GM23338 (cell line): ENCODE measurements at regions not wholly inside any gene's neighbourhood (a gene's known extent, or its start where the extent isn't known, plus 50 kb on each side); places are given as distances from the start of the nearest gene placed in this dataset.

ENCODE experiments used
- ATAC-seq: fragments of 200-7000 bp; cut with Tn5 transposase; 3 replicates; pipeline ENCODE4 v1.9.1; 2020
- DNase-seq: peaks from one replicate; pipeline ENCODE4 v3.0.0-alpha.2; 2015; ENCODE audit warnings: low spot score
- H2AFZ ChIP-seq: fragments of 200-600 bp; sonication (generic); 2 replicates; pipeline ENCODE4 v1.8.0; 2016; ENCODE audit warnings: antibody characterized with exemption, mild to moderate bottlenecking, moderate library complexity
- H3F3A ChIP-seq: fragments of 200-600 bp; sonication (generic); replicated peaks from 2 replicates; pipeline ENCODE4 v1.8.0; 2017; ENCODE audit warnings: antibody characterized with exemption, mixed run types, low read depth
- H3K27ac ChIP-seq: fragments of 200-600 bp; sonication (generic); 2 replicates; pipeline ENCODE4 v1.6.1; 2016; ENCODE audit warnings: low read depth
- H3K27me3 ChIP-seq: fragments of 200-600 bp; sonication (generic); 2 replicates; pipeline ENCODE4 v1.8.0; 2016; ENCODE audit warnings: mild to moderate bottlenecking, mixed run types, moderate library complexity; ENCODE audit not compliant: insufficient read depth
- H3K36me3 ChIP-seq: fragments of 200-600 bp; sonication (generic); 2 replicates; pipeline ENCODE4 v1.8.0; 2016; ENCODE audit warnings: mild to moderate bottlenecking; ENCODE audit not compliant: insufficient read depth
- H3K4me1 ChIP-seq: fragments of 200-600 bp; sonication (generic); 2 replicates; pipeline ENCODE4 v1.8.0; 2016; ENCODE audit warnings: mild to moderate bottlenecking, moderate library complexity; ENCODE audit not compliant: insufficient read depth
- H3K4me2 ChIP-seq: fragments of 200-600 bp; sonication (generic); 2 replicates; pipeline ENCODE4 v1.7.1; 2017; ENCODE audit warnings: mixed run types
- H3K4me3 ChIP-seq: fragments of 200-600 bp; sonication (generic); 2 replicates; pipeline ENCODE4 v1.6.1; 2016; ENCODE audit warnings: mixed run types
- H3K79me2 ChIP-seq: fragments of 200-600 bp; sonication (generic); replicated peaks from 2 replicates; pipeline ENCODE4 v1.8.0; 2017; ENCODE audit warnings: mild to moderate bottlenecking; ENCODE audit not compliant: insufficient read depth
- H3K9me2 ChIP-seq: fragments of 200-600 bp; sonication (generic); 2 replicates; pipeline ENCODE4 v1.8.0; 2017; ENCODE audit not compliant: insufficient read depth
- H4K20me1 ChIP-seq: fragments of 200-600 bp; sonication (generic); replicated peaks from 2 replicates; pipeline ENCODE4 v1.8.0; 2017; ENCODE audit warnings: mild to moderate bottlenecking; ENCODE audit not compliant: insufficient read depth
- H3K27ac Mint-ChIP-seq: 2 replicates; pipeline ENCODE4 v1.8.0; 2020; ENCODE audit warnings: inconsistent platforms, mild to moderate bottlenecking, moderate library complexity, mixed read lengths
- H3K27me3 Mint-ChIP-seq: 3 replicates; pipeline ENCODE4 v1.8.0; 2022; ENCODE audit warnings: low read depth, mild to moderate bottlenecking, moderate library complexity, mixed read lengths, inconsistent platforms; ENCODE audit not compliant: insufficient read depth, poor library complexity
- H3K36me3 Mint-ChIP-seq: 3 replicates; pipeline ENCODE4 v1.8.0; 2021; ENCODE audit warnings: low read depth, mild to moderate bottlenecking, inconsistent platforms, moderate library complexity, mixed read lengths
- H3K4me1 Mint-ChIP-seq: 3 replicates; pipeline ENCODE4 v1.8.0; 2020; ENCODE audit warnings: mild to moderate bottlenecking, inconsistent platforms, mixed read lengths
- H3K4me3 Mint-ChIP-seq: 3 replicates; pipeline ENCODE4 v1.8.0; 2021; ENCODE audit warnings: moderate library complexity, mild to moderate bottlenecking, inconsistent platforms, mixed read lengths
- H3K9me3 Mint-ChIP-seq: 3 replicates; pipeline ENCODE4 v1.8.0; 2020; ENCODE audit warnings: moderate library complexity, mild to moderate bottlenecking, inconsistent platforms, mixed read lengths
- CREB1 ChIP-seq: fragments of 250-450 bp; sonication (Bioruptor Pico); IDR thresholded peaks from 2 replicates; pipeline ENCODE4 v1.5.0; 2020; ENCODE audit warnings: low read depth, mild to moderate bottlenecking, moderate library complexity
- CTCF ChIP-seq, 2 experiments: fragments of 200-600 bp in 1 of 2; sonication (generic) in 1 of 2; conservative IDR thresholded peaks; 2 replicates each; pipeline versions ENCODE4 v1.5.1 to v1.6.1; 2016 to 2017; ENCODE audit warnings: antibody characterized with exemption in 2 of 2, low read depth in 2 of 2, mild to moderate bottlenecking in 2 of 2, moderate library complexity in 1 of 2
- EZH2 ChIP-seq: fragments of 200-600 bp; sonication (generic); IDR thresholded peaks from one replicate; pipeline ENCODE4 v1.8.0; 2017; ENCODE audit warnings: antibody characterized with exemption, mild to moderate bottlenecking, low read depth; ENCODE audit not compliant: unreplicated experiment
- EZH2phosphoT487 ChIP-seq: fragments of 200-600 bp; sonication (generic); IDR thresholded peaks from one replicate; pipeline ENCODE4 v1.8.1; 2018; ENCODE audit warnings: antibody characterized with exemption; ENCODE audit not compliant: unreplicated experiment
- JUNB ChIP-seq: IDR thresholded peaks from one replicate; pipeline ENCODE4 v1.6.1; 2016; ENCODE audit warnings: antibody characterized with exemption; ENCODE audit not compliant: unreplicated experiment
- NANOG ChIP-seq: IDR thresholded peaks from 2 replicates; pipeline ENCODE4 v1.6.1; 2016; ENCODE audit warnings: antibody characterized with exemption, borderline replicate concordance
- POLR2AphosphoS5 ChIP-seq: IDR thresholded peaks from 2 replicates; pipeline ENCODE4 v1.6.1; 2016; ENCODE audit warnings: antibody characterized with exemption, low read depth
- STAT1 ChIP-seq: IDR thresholded peaks from one replicate; pipeline ENCODE4 v1.6.1; 2016; ENCODE audit warnings: antibody characterized with exemption; ENCODE audit not compliant: unreplicated experiment
- ZNF114 ChIP-seq: fragments of 250-450 bp; sonication (Bioruptor Pico); IDR thresholded peaks from 2 replicates; pipeline ENCODE4 v1.5.0; 2020; ENCODE audit warnings: mild to moderate bottlenecking, moderate library complexity
- ZNF331 ChIP-seq: fragments of 250-450 bp; sonication (Bioruptor Pico); IDR thresholded peaks from 2 replicates; pipeline ENCODE4 v1.5.0; 2020; ENCODE audit warnings: low read depth, mild to moderate bottlenecking, moderate library complexity
- ZNF462 ChIP-seq: fragments of 250-450 bp; sonication (Bioruptor Pico); IDR thresholded peaks from 2 replicates; pipeline ENCODE4 v1.5.0; 2020; ENCODE audit warnings: mild to moderate bottlenecking, moderate library complexity

GRCh38 chr12:92062539-92063493 is 82.8 kb downstream of the BTG1 start:
- Mint-ChIP-seq H3K9me3 (no peaks in the 10 kb centered on the region; the same call in 2 of the 3 replicates), H3K36me3 (no peaks in the 10 kb centered on the region), H3K27ac (peak overlapping the region; percentile 61), H3K27me3 (peaks cover 1% of the 10 kb centered on the region), H3K4me1 (peaks cover 17% of the 10 kb centered on the region), H3K4me3 (no peak overlapping the region)
- Histone ChIP-seq H3K79me2 (no peaks in the 10 kb centered on the region), H3K36me3 (no peaks in the 10 kb centered on the region), H3K9me2 (0 out of 2 replicates have a peak, but pooled peaks cover 11% of the 10 kb centered on the region), H4K20me1 (no peaks in the 10 kb centered on the region), H3K27ac (no peak overlapping the region), H3F3A (no peaks in the 10 kb centered on the region), H2AFZ (no peak overlapping the region), H3K4me1 (peaks cover 8% of the 10 kb centered on the region), H3K4me2 (0 out of 2 replicates have a peak overlapping the region, but pooled peaks have one; percentile 9), H3K27me3 (no peaks in the 10 kb centered on the region), H3K4me3 (no peak overlapping the region)
- TF ChIP-seq POLR2AphosphoS5 (no peak), ZNF331 (CRISPR knock-in tag) (no peak), STAT1 (no peak), JUNB (no peak), CTCF (conservative IDR thresholded peaks at IDR 0.05; ENCODE audit: low read depth in 2 of 2) (no peak)
- no peak for DNase-seq
- peak; percentile 39; the same call in 2 of the 3 replicates for ATAC-seq

GRCh38 chr12:92061061-92061460 is 84.6 kb downstream of the BTG1 start:
- Mint-ChIP-seq H3K4me3 (no peak overlapping the region), H3K27me3 (peaks cover 1% of the 10 kb centered on the region), H3K4me1 (peaks cover 17% of the 10 kb centered on the region), H3K27ac (no peak overlapping the region), H3K9me3 (no peaks in the 10 kb centered on the region; the same call in 2 of the 3 replicates), H3K36me3 (no peaks in the 10 kb centered on the region; the same call in 1 of the 3 replicates)
- ATAC-seq, result no peak
- no peaks in the 10 kb centered on the region for H3K36me3 ChIP-seq
- no peak overlapping the region for H2AFZ ChIP-seq
- H3K4me1 ChIP-seq, result peaks cover 8% of the 10 kb centered on the region
- H3K27ac ChIP-seq, result no peak overlapping the region
- H3K79me2 ChIP-seq, result no peaks in the 10 kb centered on the region
- no peak overlapping the region for H3K4me3 ChIP-seq
- 0 out of 2 replicates have a peak, but pooled peaks cover 11% of the 10 kb centered on the region for H3K9me2 ChIP-seq
- no peaks in the 10 kb centered on the region for H3K27me3 ChIP-seq
- no peak for DNase-seq
- H3F3A ChIP-seq, result no peaks in the 10 kb centered on the region
- H4K20me1 ChIP-seq, result no peaks in the 10 kb centered on the region
- no peak overlapping the region for H3K4me2 ChIP-seq
- no peak for TF ChIP-seq ZNF462
- no peak for TF ChIP-seq NANOG
- TF ChIP-seq EZH2phosphoT487, result no peak
- no peak for TF ChIP-seq ZNF114 (CRISPR knock-in tag)
- no peak for TF ChIP-seq EZH2
- TF ChIP-seq JUNB, result no peak
- TF ChIP-seq STAT1, result no peak
- no peak for TF ChIP-seq CREB1 (CRISPR knock-in tag)
